SK-N-SH treated with all-trans-retinoic acid at 6 μM for 48 hours (cell line): ENCODE measurements at regions not wholly inside any gene's neighbourhood (a gene's known extent, or its start where the extent isn't known, plus 50 kb on each side); places are given as distances from the start of the nearest gene placed in this dataset.

Experiments used
- ARNTL ChIP-seq: fragments of 450-650 bp; formaldehyde crosslinking; IDR thresholded peaks from 2 replicates; pipeline ENCODE4 v1.5.0; 2020; ENCODE audit warnings: low read depth, mild to moderate bottlenecking, moderate library complexity, borderline replicate concordance
- BACH2 ChIP-seq: fragments of 250-450 bp; sonication (Bioruptor Pico); IDR thresholded peaks from 2 replicates; pipeline ENCODE4 v1.9.0; 2021; ENCODE audit warnings: mild to moderate bottlenecking, borderline replicate concordance
- CREB5 ChIP-seq: fragments of 250-450 bp; sonication (Bioruptor Pico); IDR thresholded peaks from 2 replicates; pipeline ENCODE4 v1.5.1; 2020; ENCODE audit warnings: low read depth, mild to moderate bottlenecking, moderate library complexity
- CSDC2 ChIP-seq: fragments of 250-450 bp; sonication (Bioruptor Pico); IDR thresholded peaks from 2 replicates; pipeline ENCODE4 v1.5.0; 2020; ENCODE audit warnings: mild to moderate bottlenecking, moderate library complexity
- ESRRG ChIP-seq: fragments of 250-450 bp; sonication (Bioruptor Pico); IDR thresholded peaks from 2 replicates; pipeline ENCODE4 v1.6.1; 2021; ENCODE audit warnings: mild to moderate bottlenecking
- GLIS3 ChIP-seq: fragments of 250-450 bp; sonication (Bioruptor Pico); IDR thresholded peaks from 2 replicates; pipeline ENCODE4 v1.5.0; 2020; ENCODE audit warnings: mild to moderate bottlenecking, moderate library complexity
- PATZ1 ChIP-seq: fragments of 250-450 bp; sonication (Bioruptor Pico); IDR thresholded peaks from 2 replicates; pipeline ENCODE4 v1.8.0; 2020; ENCODE audit warnings: mild to moderate bottlenecking, moderate library complexity, borderline replicate concordance
- RARB ChIP-seq: fragments of 250-450 bp; sonication (Bioruptor Pico); IDR thresholded peaks from 2 replicates; pipeline ENCODE4 v1.8.0; 2021; ENCODE audit warnings: mild to moderate bottlenecking, moderate library complexity
- SNAI2 ChIP-seq: fragments of 250-450 bp; sonication (Bioruptor Pico); IDR thresholded peaks from 2 replicates; pipeline ENCODE4 v1.5.0; 2020; ENCODE audit warnings: mild to moderate bottlenecking, moderate library complexity
- TSHZ2 ChIP-seq: fragments of 250-450 bp; sonication (Bioruptor Pico); IDR thresholded peaks from 2 replicates; pipeline ENCODE4 v1.5.0; 2020; ENCODE audit warnings: mild to moderate bottlenecking, moderate library complexity
- ZFP3 ChIP-seq: fragments of 250-450 bp; sonication (Bioruptor Pico); IDR thresholded peaks from 2 replicates; pipeline ENCODE4 v1.5.0; 2020; ENCODE audit warnings: mild to moderate bottlenecking, moderate library complexity
- ZNF565 ChIP-seq: fragments of 450-650 bp; formaldehyde crosslinking; conservative IDR thresholded peaks from 2 replicates; pipeline ENCODE4 v1.5.0; 2020; ENCODE audit warnings: low read depth, mild to moderate bottlenecking, moderate library complexity
- ZNF8 ChIP-seq: fragments of 450-650 bp; formaldehyde crosslinking; IDR thresholded peaks from 2 replicates; pipeline ENCODE4 v1.5.0; 2020; ENCODE audit warnings: mild to moderate bottlenecking, moderate library complexity

- no peak for TF ChIP-seq PATZ1 (CRISPR knock-in tag)
- TF ChIP-seq ZNF565 (CRISPR knock-in tag) = no peak
- TF ChIP-seq GLIS3 (CRISPR knock-in tag) = no peak
- no peak for TF ChIP-seq RARB (CRISPR knock-in tag)
- no peak for TF ChIP-seq SNAI2 (CRISPR knock-in tag)
- no peak for TF ChIP-seq ZFP3 (CRISPR knock-in tag)
- TF ChIP-seq CREB5 (CRISPR knock-in tag) = no peak
- no peak for TF ChIP-seq TSHZ2
- TF ChIP-seq ESRRG (CRISPR knock-in tag) = no peak
- TF ChIP-seq BACH2 (CRISPR knock-in tag) = no peak
- TF ChIP-seq ARNTL (CRISPR knock-in tag) = no peak
- no peak for TF ChIP-seq ZNF8 (CRISPR knock-in tag)
- no peak for TF ChIP-seq CSDC2 (CRISPR knock-in tag)
Observed at GRCh38 chr5:72656331-72656730, 149.1 kb upstream of the ZNF366 start.
